ENCODE measurements at regions not wholly inside any gene's neighbourhood (a gene's known extent, or its start where the extent isn't known, plus 50 kb on each side); places are given as distances from the start of the nearest gene placed in this dataset.

GRCh38 chr15:67006083-67007065 lies 59.0 kb upstream of the SMAD3 start:
- H3K27me3 ChIP-seq (ENCODE audit: control insufficient read depth, insufficient read depth, low read length, poor library complexity, severe bottlenecking) = no peaks in the 10 kb centered on the region
- no peak overlapping the region for H3K27ac Mint-ChIP-seq
- no peak for DNase-seq
- H3K36me3 ChIP-seq (ENCODE audit: control insufficient read depth, insufficient read depth, low read length) = no peaks in the 10 kb centered on the region
- H3K4me1 ChIP-seq (ENCODE audit: control insufficient read depth, insufficient read depth, low read length) = no peaks in the 10 kb centered on the region
- 91 to 97% methylated on average over 9 of the region's 10 CpGs for WGBS, 2 experiments (ENCODE audit: insufficient coverage in 1 of 2, insufficient read length in 1 of 2)
- TF ChIP-seq, protein P1, sequence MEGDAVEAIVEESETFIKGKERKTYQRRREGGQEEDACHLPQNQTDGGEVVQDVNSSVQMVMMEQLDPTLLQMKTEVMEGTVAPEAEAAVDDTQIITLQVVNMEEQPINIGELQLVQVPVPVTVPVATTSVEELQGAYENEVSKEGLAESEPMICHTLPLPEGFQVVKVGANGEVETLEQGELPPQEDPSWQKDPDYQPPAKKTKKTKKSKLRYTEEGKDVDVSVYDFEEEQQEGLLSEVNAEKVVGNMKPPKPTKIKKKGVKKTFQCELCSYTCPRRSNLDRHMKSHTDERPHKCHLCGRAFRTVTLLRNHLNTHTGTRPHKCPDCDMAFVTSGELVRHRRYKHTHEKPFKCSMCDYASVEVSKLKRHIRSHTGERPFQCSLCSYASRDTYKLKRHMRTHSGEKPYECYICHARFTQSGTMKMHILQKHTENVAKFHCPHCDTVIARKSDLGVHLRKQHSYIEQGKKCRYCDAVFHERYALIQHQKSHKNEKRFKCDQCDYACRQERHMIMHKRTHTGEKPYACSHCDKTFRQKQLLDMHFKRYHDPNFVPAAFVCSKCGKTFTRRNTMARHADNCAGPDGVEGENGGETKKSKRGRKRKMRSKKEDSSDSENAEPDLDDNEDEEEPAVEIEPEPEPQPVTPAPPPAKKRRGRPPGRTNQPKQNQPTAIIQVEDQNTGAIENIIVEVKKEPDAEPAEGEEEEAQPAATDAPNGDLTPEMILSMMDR (conservative IDR thresholded peaks at IDR 0.05) = no peak
- no peaks in the 10 kb centered on the region for H3K9me3 Mint-ChIP-seq
- H3K9me3 ChIP-seq (ENCODE audit: control insufficient read depth, low read length) = no peaks in the 10 kb centered on the region
- no peak overlapping the region for H3K4me3 ChIP-seq (ENCODE audit: low read length)
- H3K4me1 Mint-ChIP-seq = peaks cover 12% of the 10 kb centered on the region
- H3K27me3 Mint-ChIP-seq (ENCODE audit: insufficient read depth) = peaks cover 4% of the 10 kb centered on the region
- no peak overlapping the region for H3K4me3 Mint-ChIP-seq
- no peak overlapping the region for H3K9ac ChIP-seq (ENCODE audit: extremely low read depth, low read length, poor library complexity, severe bottlenecking)
- H3K27ac ChIP-seq (ENCODE audit: low read depth, low read length) = no peak overlapping the region
- H3K36me3 Mint-ChIP-seq (ENCODE audit: low read depth) = no peaks in the 10 kb centered on the region

DNA sequence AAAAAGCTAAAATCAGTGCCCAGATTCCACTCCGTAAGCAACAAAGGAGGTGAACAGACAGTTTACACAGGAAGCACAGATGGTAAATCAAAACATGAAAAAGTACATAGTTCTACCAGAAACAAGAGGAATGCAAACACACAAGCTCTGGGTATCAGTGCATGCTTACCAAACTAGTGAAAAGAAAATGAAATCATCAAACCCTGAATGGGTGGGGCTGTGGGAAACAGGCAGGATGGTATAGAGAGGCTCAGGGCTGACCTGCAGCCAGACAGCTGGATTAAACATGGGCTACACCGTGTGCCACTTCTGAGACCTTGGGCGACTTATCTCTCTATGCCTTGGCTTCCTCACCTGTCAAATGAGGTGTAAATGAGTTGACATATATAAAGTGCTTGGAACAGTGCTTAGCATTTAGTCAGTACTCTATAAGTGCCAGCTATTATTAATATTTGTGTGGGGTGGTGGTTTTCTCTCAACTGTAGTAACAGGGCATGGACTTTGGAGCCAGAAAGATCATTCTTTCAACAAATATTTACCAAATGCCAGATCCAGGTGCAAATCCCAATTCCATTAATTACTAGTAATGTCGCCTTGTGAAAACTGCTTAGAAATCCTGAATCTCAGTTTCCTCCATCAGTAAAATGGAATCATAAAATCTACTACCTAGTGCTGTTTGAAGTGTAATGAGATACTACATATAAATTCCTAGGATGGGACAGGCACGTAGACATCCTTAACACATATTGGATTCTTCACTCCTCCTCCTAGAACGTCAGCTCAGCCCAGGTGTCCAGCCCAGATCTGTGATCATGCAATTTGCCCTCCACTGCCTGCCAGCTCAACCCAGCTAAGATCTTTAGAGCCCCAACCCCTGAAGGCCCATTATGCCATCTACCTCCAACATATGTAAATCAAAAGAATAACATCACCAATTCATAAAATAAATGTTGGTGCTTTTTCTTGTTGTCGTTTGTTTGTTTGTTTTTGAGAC lies 55.5 kb upstream of the SMAD3 start:
- no peak overlapping the region for H3K4me3 Mint-ChIP-seq
- H3K36me3 Mint-ChIP-seq (ENCODE audit: low read depth) = no peaks in the 10 kb centered on the region
- no peaks in the 10 kb centered on the region for H3K27me3 ChIP-seq (ENCODE audit: control insufficient read depth, insufficient read depth, low read length, poor library complexity, severe bottlenecking)
- no peak overlapping the region for H3K9ac ChIP-seq (ENCODE audit: extremely low read depth, low read length, poor library complexity, severe bottlenecking)
- no peaks in the 10 kb centered on the region for H3K36me3 ChIP-seq (ENCODE audit: control insufficient read depth, insufficient read depth, low read length)
- DNase-seq = peak; percentile 10
- 91 to 93% methylated on average over 5 to 7 of the region's 7 CpGs for WGBS, 2 experiments (ENCODE audit: insufficient coverage in 1 of 2, insufficient read length in 1 of 2)
- H3K4me1 ChIP-seq (ENCODE audit: control insufficient read depth, insufficient read depth, low read length) = no peaks in the 10 kb centered on the region
- H3K9me3 Mint-ChIP-seq = no peaks in the 10 kb centered on the region
- no peak overlapping the region for H3K4me3 ChIP-seq (ENCODE audit: low read length)
- H3K27ac Mint-ChIP-seq = no peak overlapping the region
- no peaks in the 10 kb centered on the region for H3K9me3 ChIP-seq (ENCODE audit: control insufficient read depth, low read length)
- H3K27ac ChIP-seq (ENCODE audit: low read depth, low read length) = no peak overlapping the region
- H3K27me3 Mint-ChIP-seq (ENCODE audit: insufficient read depth) = peaks cover 4% of the 10 kb centered on the region
- peaks cover 20% of the 10 kb centered on the region for H3K4me1 Mint-ChIP-seq
- TF ChIP-seq, protein P1 (conservative IDR thresholded peaks at IDR 0.05) = no peak

- Mint-ChIP-seq H3K9me3 (no peaks in the 10 kb centered on the region), H3K4me1 (peaks cover 16% of the 10 kb centered on the region), H3K4me3 (no peak overlapping the region), H3K27ac (no peak overlapping the region), H3K27me3 (ENCODE audit: insufficient read depth) (peaks cover 4% of the 10 kb centered on the region), H3K36me3 (ENCODE audit: low read depth) (no peaks in the 10 kb centered on the region)
- no peaks in the 10 kb centered on the region for H3K36me3 ChIP-seq (ENCODE audit: control insufficient read depth, insufficient read depth, low read length)
- H3K9me3 ChIP-seq (ENCODE audit: control insufficient read depth, low read length) = no peaks in the 10 kb centered on the region
- H3K4me3 ChIP-seq (ENCODE audit: low read length) = no peak overlapping the region
- H3K27ac ChIP-seq (ENCODE audit: low read depth, low read length) = no peak overlapping the region
- 56 to 70% methylated on average over 4 to 7 of the region's 7 CpGs for WGBS, 2 experiments (ENCODE audit: insufficient coverage in 1 of 2, insufficient read length in 1 of 2)
- DNase-seq = peak; percentile 66
- TF ChIP-seq, protein P1 (conservative IDR thresholded peaks at IDR 0.05) = no peak
- no peaks in the 10 kb centered on the region for H3K27me3 ChIP-seq (ENCODE audit: control insufficient read depth, insufficient read depth, low read length, poor library complexity, severe bottlenecking)
- no peak overlapping the region for H3K9ac ChIP-seq (ENCODE audit: extremely low read depth, low read length, poor library complexity, severe bottlenecking)
- H3K4me1 ChIP-seq (ENCODE audit: control insufficient read depth, insufficient read depth, low read length) = no peaks in the 10 kb centered on the region
Observed at GRCh38 chr15:67010898-67011616, 54.3 kb upstream of the SMAD3 start.
